Right lobe of liver (tissue), 6 donors: ENCODE measurements at regions not wholly inside any gene's neighbourhood (a gene's known extent, or its start where the extent isn't known, plus 50 kb on each side); places are given as distances from the start of the nearest gene placed in this dataset.

Experiments
- ATAC-seq, 4 donors: fragments of 200-7000 bp; cut with Tn5 transposase; one replicate each; pipeline ENCODE4 v1.9.1; 2020; ENCODE audit warnings: mild to moderate bottlenecking in 4 of 4, moderate library complexity in 4 of 4
- DNase-seq, 3 donors: peaks; one replicate each; pipeline ENCODE4 v3.0.0-alpha.2; 2020
- H3K27ac ChIP-seq, 3 donors: fragments of 200-600 bp; one replicate each; pipeline ENCODE4 v1.8.0; 2022
- H3K27me3 ChIP-seq, 2 donors: fragments of 200-600 bp; one replicate each; pipeline ENCODE4 v1.8.0; 2022
- H3K36me3 ChIP-seq, 4 donors: fragments of 200-600 bp; sonication (generic) in 1 of 4; one replicate each; pipeline versions ENCODE4 v1.5.1 to v1.8.0; 2017 to 2022; ENCODE audit warnings: control low read depth in 1 of 4
- H3K4me1 ChIP-seq, 4 donors: fragments of 200-600 bp; sonication (generic) in 1 of 4; one replicate each; pipeline versions ENCODE4 v1.5.1 to v1.8.0; 2017 to 2022; ENCODE audit warnings: control low read depth in 1 of 4
- H3K4me3 ChIP-seq, 3 donors: fragments of 200-600 bp; one replicate each; pipeline ENCODE4 v1.8.0; 2022
- H3K9me3 ChIP-seq, 4 donors: fragments of 200-600 bp; sonication (generic) in 1 of 4; one replicate each; pipeline versions ENCODE4 v1.5.1 to v1.8.0; 2017 to 2022; ENCODE audit warnings: control low read depth in 1 of 4
- POLR2A ChIP-seq: fragments of 450-650 bp; IDR thresholded peaks from one replicate; pipeline ENCODE4 v1.6.1; 2017; ENCODE audit warnings: antibody characterized with exemption, mild to moderate bottlenecking
- WGBS: methylation state at CpG from one replicate; pipeline ENCODE4 v1.1.6; 2018; ENCODE audit warnings: low coverage, low lambda C conversion rate; ENCODE audit not compliant: insufficient coverage; ENCODE audit errors: missing lambda C conversion rate; 5-methylcytosine and 5-hydroxymethylcytosine counted together
- intact Hi-C, 2 donors: fragments of 100-400 bp; cut with DNase I; formaldehyde crosslinking; loops; one replicate each; pipeline versions ENCODE4 v1.11.2 to v1.14.1; 2022
- TF ChIP-seq, protein P1 (sequence below), 4 donors: fragments of 200-600 bp in 3 of 4; fragments of 450-650 bp in 1 of 4; IDR thresholded peaks; one replicate each; pipeline versions ENCODE4 v1.5.1 to v1.8.0; 2016 to 2022; ENCODE audit warnings: antibody characterized with exemption in 4 of 4, mild to moderate bottlenecking in 2 of 4
- donor health status: DM: no; HTN: yes; CAD: no.
- donor health status: DM: no; HTN: no; CAD: no.
- donor health status: DM: no; HTN: no; CAD: no.
- donor health status: DM: no; HTN: yes; CAD: no.
- donor health status: DM: no; HTN: yes; CAD: no.

DNA sequence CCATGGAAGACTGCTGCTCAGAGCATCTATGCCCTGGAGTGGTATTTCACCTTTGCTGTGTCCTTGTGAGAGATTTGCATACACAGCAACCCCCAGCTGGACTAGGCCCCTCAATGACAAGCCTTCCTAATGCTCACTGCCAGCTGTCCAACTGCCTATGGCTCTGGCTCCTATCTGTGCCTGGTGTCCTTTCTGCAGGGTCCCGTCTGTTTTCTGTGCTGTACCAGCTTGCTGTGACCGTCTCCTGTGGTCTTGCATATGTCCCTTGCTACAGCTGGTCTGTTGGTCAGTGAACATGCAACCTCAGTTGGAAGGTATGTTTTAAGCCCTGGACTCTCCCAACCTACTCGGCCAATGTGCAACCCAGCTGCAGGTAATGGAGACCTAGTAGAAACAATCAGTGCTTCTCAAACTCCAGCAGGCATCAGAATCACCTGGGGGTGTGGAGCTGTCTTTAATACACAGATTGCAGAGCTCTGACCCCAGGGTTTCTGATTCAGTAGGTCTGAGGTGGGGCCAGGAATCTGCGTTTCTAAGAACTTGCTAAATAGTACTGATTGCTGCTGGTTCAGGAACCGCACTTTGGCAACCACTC lies 306.4 kb upstream of the ZNF32 start:
- WGBS: 71% methylated on average over 4 of the region's 5 CpGs
- ATAC-seq (no peak), DNase-seq (no peak)
- Histone ChIP-seq H3K9me3 (no peaks in the 10 kb centered on the region), H3K4me3 (no peak overlapping the region), H3K27me3 (no peaks in the 10 kb centered on the region), H3K27ac (no peak overlapping the region), H3K4me1 (no peaks in the 10 kb centered on the region), H3K36me3 (no peaks in the 10 kb centered on the region)
- TF ChIP-seq, protein P1, sequence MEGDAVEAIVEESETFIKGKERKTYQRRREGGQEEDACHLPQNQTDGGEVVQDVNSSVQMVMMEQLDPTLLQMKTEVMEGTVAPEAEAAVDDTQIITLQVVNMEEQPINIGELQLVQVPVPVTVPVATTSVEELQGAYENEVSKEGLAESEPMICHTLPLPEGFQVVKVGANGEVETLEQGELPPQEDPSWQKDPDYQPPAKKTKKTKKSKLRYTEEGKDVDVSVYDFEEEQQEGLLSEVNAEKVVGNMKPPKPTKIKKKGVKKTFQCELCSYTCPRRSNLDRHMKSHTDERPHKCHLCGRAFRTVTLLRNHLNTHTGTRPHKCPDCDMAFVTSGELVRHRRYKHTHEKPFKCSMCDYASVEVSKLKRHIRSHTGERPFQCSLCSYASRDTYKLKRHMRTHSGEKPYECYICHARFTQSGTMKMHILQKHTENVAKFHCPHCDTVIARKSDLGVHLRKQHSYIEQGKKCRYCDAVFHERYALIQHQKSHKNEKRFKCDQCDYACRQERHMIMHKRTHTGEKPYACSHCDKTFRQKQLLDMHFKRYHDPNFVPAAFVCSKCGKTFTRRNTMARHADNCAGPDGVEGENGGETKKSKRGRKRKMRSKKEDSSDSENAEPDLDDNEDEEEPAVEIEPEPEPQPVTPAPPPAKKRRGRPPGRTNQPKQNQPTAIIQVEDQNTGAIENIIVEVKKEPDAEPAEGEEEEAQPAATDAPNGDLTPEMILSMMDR (IDR thresholded peaks at IDR 0.05): no peak
- no peak for TF ChIP-seq POLR2A
- intact Hi-C loops: no loop called here

DNA sequence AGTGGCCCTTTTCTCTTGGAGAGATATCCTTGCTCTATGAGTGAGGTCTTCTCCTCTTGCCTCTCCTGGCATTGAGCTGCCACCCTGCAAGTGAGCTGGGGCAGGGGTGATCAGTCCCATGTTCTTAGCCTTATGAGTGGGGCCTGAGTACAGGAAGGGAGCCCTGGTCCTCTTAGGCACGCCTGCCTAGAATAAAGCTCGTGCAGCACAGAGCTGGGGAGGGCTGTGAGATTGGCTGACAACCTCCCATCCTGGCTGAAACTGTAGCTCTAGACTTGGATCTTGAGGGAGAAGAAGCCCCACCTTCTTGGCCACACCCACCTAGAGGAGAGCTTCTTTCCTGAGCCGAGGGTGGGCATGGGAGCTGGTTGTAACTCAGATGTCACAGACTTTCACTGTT lies 305.0 kb upstream of the ZNF32 start:
- Histone ChIP-seq H3K4me3 (no peak overlapping the region), H3K27me3 (no peaks in the 10 kb centered on the region), H3K36me3 (no peaks in the 10 kb centered on the region), H3K9me3 (no peaks in the 10 kb centered on the region), H3K4me1 (no peaks in the 10 kb centered on the region), H3K27ac (no peak overlapping the region)
- ATAC-seq (peak in 1 of 4 donors; percentile 27), DNase-seq (no peak)
- WGBS: 60% methylated on average over 2 of the region's 3 CpGs
- intact Hi-C loops: no loop called here
- no peak for TF ChIP-seq POLR2A
- TF ChIP-seq, protein P1 (IDR thresholded peaks at IDR 0.05): no peak

DNA sequence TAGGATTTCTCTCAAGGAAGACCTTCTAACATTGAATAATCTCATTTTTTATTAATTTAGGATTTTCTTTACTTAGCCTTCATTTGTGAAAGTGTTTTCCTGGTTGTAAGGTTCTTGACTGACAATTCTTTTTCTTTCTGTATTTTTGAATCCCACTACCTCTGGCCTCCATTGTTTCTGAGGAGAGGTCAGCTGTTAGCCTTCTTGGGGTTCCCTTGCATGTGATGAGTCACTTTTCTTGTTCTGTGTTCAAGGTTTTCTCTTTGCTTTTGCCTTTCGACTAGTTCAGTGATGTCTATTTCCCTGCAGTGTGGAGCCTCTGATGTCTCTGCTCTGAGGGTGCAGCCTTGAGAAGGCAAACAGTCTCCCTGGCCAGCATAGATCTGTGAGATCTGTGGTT lies 304.1 kb upstream of the ZNF32 start:
- DNase-seq (no peak), ATAC-seq (no peak)
- Histone ChIP-seq H3K27me3 (no peaks in the 10 kb centered on the region), H3K9me3 (no peaks in the 10 kb centered on the region), H3K36me3 (no peaks in the 10 kb centered on the region), H3K4me3 (no peak overlapping the region), H3K27ac (no peak overlapping the region), H3K4me1 (no peaks in the 10 kb centered on the region)
- 60% methylated on average over 1 of the region's 1 CpG for WGBS
- intact Hi-C loops: no loop called here
- TF ChIP-seq, protein P1 (IDR thresholded peaks at IDR 0.05): no peak
- TF ChIP-seq POLR2A: no peak

DNA sequence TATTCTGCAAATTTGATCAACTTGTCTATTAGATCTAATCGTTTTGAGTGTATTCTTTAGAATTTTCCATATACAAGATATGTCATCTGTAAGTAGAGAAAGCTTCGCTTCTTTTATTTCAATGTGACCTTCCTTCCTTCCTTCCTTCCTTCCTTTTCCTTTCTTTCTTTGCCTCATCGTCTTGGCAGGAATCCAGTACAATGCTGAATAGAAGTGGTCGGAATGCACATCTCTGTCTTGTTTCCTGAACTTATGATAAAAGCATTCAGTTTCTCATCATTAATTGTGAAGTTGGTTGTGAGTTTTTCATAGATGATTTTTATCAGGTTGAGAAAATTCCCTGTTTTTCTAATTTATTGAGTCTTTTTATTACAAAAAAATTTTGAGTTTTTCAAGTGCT lies 300.7 kb upstream of the ZNF32 start:
- no peak for ATAC-seq
- WGBS: 27% methylated on average over 4 of the region's 4 CpGs
- H3K4me3 ChIP-seq: no peak overlapping the region
- H3K36me3 ChIP-seq: no peaks in the 10 kb centered on the region
- no peak for DNase-seq
- TF ChIP-seq, protein P1 (IDR thresholded peaks at IDR 0.05): no peak
- no peak for TF ChIP-seq POLR2A
- H3K9me3 ChIP-seq: no peaks in the 10 kb centered on the region
- intact Hi-C loops: no loop called here
- H3K4me1 ChIP-seq: no peaks in the 10 kb centered on the region
- H3K27ac ChIP-seq: no peak overlapping the region
- H3K27me3 ChIP-seq: no peaks in the 10 kb centered on the region

DNA sequence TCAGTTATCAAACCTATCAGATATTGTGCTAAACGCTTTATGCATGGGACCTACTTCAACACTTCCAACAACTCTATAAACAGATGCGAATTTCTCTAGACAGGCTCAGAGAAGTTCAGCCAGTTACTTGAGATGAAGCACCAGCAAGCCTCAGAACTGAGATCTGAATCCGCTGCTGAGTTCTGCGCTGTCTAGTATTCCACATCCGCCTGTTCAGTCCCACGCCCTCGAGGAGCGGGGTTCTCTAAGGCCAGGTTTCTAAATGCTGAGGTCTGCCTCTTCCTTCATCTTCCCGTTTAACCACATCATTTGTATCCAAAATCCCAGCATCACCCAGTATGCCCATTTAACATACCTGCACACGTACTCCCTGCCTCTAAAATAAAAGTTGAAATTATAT lies 297.8 kb upstream of the ZNF32 start:
- H3K4me1 ChIP-seq: no peaks in the 10 kb centered on the region
- no peaks in the 10 kb centered on the region for H3K36me3 ChIP-seq
- H3K9me3 ChIP-seq: no peaks in the 10 kb centered on the region
- H3K4me3 ChIP-seq: no peak overlapping the region
- 75% methylated on average over 10 of the region's 10 CpGs for WGBS
- DNase-seq: peak in 1 of 3 donors; percentile 10
- intact Hi-C loops: no loop called here
- no peaks in the 10 kb centered on the region for H3K27me3 ChIP-seq
- no peak for TF ChIP-seq POLR2A
- TF ChIP-seq, protein P1 (IDR thresholded peaks at IDR 0.05): no peak
- H3K27ac ChIP-seq: no peak overlapping the region
- no peak for ATAC-seq
